MM.1S (cell line): ENCODE measurements at regions not wholly inside any gene's neighbourhood (a gene's known extent, or its start where the extent isn't known, plus 50 kb on each side); places are given as distances from the start of the nearest gene placed in this dataset.

Experiments used
- DNase-seq: peaks from one replicate; pipeline ENCODE4 v3.0.0-alpha.2; 2015
- H2AFZ ChIP-seq: fragments of 300-600 bp; sonication (generic); 2 replicates; pipeline ENCODE4 v1.6.0; 2016; ENCODE audit warnings: antibody characterized with exemption, low read length
- H3F3A ChIP-seq: fragments of 300-600 bp; sonication (generic); 2 replicates; pipeline ENCODE4 v1.6.1; 2016; ENCODE audit warnings: mild to moderate bottlenecking, antibody characterized with exemption, low read length, moderate library complexity, mixed read lengths; ENCODE audit not compliant: insufficient read depth
- H3K27ac ChIP-seq: fragments of 300-600 bp; sonication (generic); 2 replicates; pipeline ENCODE4 v1.5.1; 2016; ENCODE audit warnings: mild to moderate bottlenecking, low read length
- H3K27me3 ChIP-seq: fragments of 300-600 bp; sonication (generic); replicated peaks from 2 replicates; pipeline ENCODE4 v1.6.0; 2016; ENCODE audit warnings: low read length; ENCODE audit not compliant: insufficient read depth
- H3K36me3 ChIP-seq: fragments of 300-600 bp; sonication (generic); replicated peaks from 2 replicates; pipeline ENCODE4 v1.6.1; 2016; ENCODE audit warnings: mild to moderate bottlenecking, low read length, mixed read lengths; ENCODE audit not compliant: insufficient read depth
- H3K4me1 ChIP-seq: fragments of 300-600 bp; sonication (generic); 2 replicates; pipeline ENCODE4 v1.6.1; 2016; ENCODE audit warnings: low read length, mixed read lengths
- H3K4me2 ChIP-seq: fragments of 300-600 bp; sonication (generic); 2 replicates; pipeline ENCODE4 v1.6.0; 2016; ENCODE audit warnings: low read depth, low read length
- H3K4me3 ChIP-seq: fragments of 300-600 bp; sonication (generic); 2 replicates; pipeline ENCODE4 v1.5.1; 2016; ENCODE audit warnings: low read length, mixed read lengths
- H3K79me2 ChIP-seq: fragments of 300-600 bp; sonication (generic); 2 replicates; pipeline ENCODE4 v1.6.1; 2016; ENCODE audit warnings: mixed run types, low read length, mixed read lengths
- H3K9ac ChIP-seq: fragments of 300-600 bp; sonication (generic); 2 replicates; pipeline ENCODE4 v1.6.1; 2016; ENCODE audit warnings: low read length, mixed read lengths
- H3K9me2 ChIP-seq: fragments of 300-600 bp; sonication (generic); replicated peaks from 2 replicates; pipeline ENCODE4 v1.6.1; 2016; ENCODE audit warnings: mild to moderate bottlenecking, low read length, mixed read lengths; ENCODE audit not compliant: insufficient read depth
- H3K9me3 ChIP-seq: fragments of 300-600 bp; sonication (generic); replicated peaks from 2 replicates; pipeline ENCODE4 v1.6.1; 2016; ENCODE audit warnings: mild to moderate bottlenecking, low read length, mixed read lengths; ENCODE audit not compliant: insufficient read depth
- H4K20me1 ChIP-seq: fragments of 300-600 bp; sonication (generic); 2 replicates; pipeline ENCODE4 v1.6.1; 2016; ENCODE audit warnings: mild to moderate bottlenecking, low read length, moderate library complexity, mixed read lengths; ENCODE audit not compliant: insufficient read depth
- CTCF ChIP-seq: fragments of 300-600 bp; sonication (generic); IDR thresholded peaks from 2 replicates; pipeline ENCODE4 v1.5.1; 2016; ENCODE audit warnings: antibody characterized with exemption, low read length, mixed read lengths
- EZH2 ChIP-seq: fragments of 300-600 bp; sonication (generic); optimal IDR thresholded peaks from 2 replicates; pipeline ENCODE3; 2017; ENCODE audit warnings: low read depth, mild to moderate bottlenecking, antibody characterized with exemption, low read length, mixed read lengths
- EZH2phosphoT487 ChIP-seq: fragments of 300-600 bp; sonication (generic); IDR thresholded peaks from 2 replicates; pipeline ENCODE4 v1.6.1; 2018; ENCODE audit warnings: antibody characterized with exemption, low read length

GRCh38 chr13:91158017-91158395 lies 189.5 kb upstream of the MIR17HG start:
- H3K36me3 ChIP-seq = no peaks in the 10 kb centered on the region
- H2AFZ ChIP-seq = no peak overlapping the region
- TF ChIP-seq EZH2phosphoT487 = no peak
- TF ChIP-seq EZH2 = no peak
- TF ChIP-seq CTCF = no peak
- H3K79me2 ChIP-seq = no peaks in the 10 kb centered on the region
- H3K27ac ChIP-seq = no peak overlapping the region
- no peaks in the 10 kb centered on the region for H3K4me1 ChIP-seq
- H3F3A ChIP-seq = no peaks in the 10 kb centered on the region
- no peaks in the 10 kb centered on the region for H4K20me1 ChIP-seq
- no peaks in the 10 kb centered on the region for H3K9me2 ChIP-seq
- H3K9ac ChIP-seq = no peak overlapping the region
- H3K4me2 ChIP-seq = no peak overlapping the region
- no peak for DNase-seq
- H3K27me3 ChIP-seq = no peaks in the 10 kb centered on the region
- no peak overlapping the region for H3K4me3 ChIP-seq
- no peaks in the 10 kb centered on the region for H3K9me3 ChIP-seq

DNA sequence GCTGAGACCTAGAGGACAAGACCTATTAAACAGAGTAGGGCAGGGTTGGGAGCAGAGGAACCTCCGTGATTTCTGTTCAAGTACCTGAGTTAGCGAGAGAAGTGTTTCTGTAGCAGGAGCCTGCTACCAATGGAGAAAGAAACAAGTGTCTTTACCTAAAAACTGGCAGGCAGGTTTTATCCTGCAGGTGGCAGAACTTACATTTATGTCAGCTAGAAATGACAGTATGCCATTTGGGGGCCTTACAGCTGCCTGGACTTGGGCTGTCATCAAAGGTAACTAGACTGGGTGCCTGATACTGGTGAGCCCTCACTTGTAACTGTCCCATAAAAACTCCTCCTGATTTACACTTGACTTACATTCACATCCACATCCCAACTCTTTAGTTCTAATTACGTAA lies 185.3 kb upstream of the MIR17HG start:
- Histone ChIP-seq H3K9me3 (no peaks in the 10 kb centered on the region), H3K4me3 (no peak overlapping the region), H3K36me3 (no peaks in the 10 kb centered on the region), H3K4me1 (no peaks in the 10 kb centered on the region), H3F3A (no peaks in the 10 kb centered on the region), H3K79me2 (no peaks in the 10 kb centered on the region), H3K9ac (no peak overlapping the region), H3K4me2 (no peak overlapping the region), H2AFZ (no peak overlapping the region), H3K9me2 (no peaks in the 10 kb centered on the region), H4K20me1 (no peaks in the 10 kb centered on the region), H3K27me3 (no peaks in the 10 kb centered on the region), H3K27ac (no peak overlapping the region)
- TF ChIP-seq EZH2 = no peak
- no peak for TF ChIP-seq EZH2phosphoT487
- no peak for DNase-seq

- Histone ChIP-seq H2AFZ (no peak overlapping the region), H3K4me3 (no peak overlapping the region), H3K9ac (no peak overlapping the region), H3K79me2 (no peaks in the 10 kb centered on the region), H3K27ac (no peak overlapping the region), H3K4me2 (no peak overlapping the region), H3K9me2 (no peaks in the 10 kb centered on the region), H3K36me3 (no peaks in the 10 kb centered on the region), H3K4me1 (no peaks in the 10 kb centered on the region), H4K20me1 (no peaks in the 10 kb centered on the region), H3K9me3 (no peaks in the 10 kb centered on the region), H3F3A (no peaks in the 10 kb centered on the region), H3K27me3 (no peaks in the 10 kb centered on the region)
- no peak for DNase-seq
- TF ChIP-seq EZH2 = no peak
- no peak for TF ChIP-seq EZH2phosphoT487
- no peak for TF ChIP-seq CTCF
These were observed 184.9 kb upstream of the MIR17HG start for GRCh38 chr13:91162589-91162988.

GRCh38 chr13:91165758-91166157 lies 181.7 kb upstream of the MIR17HG start:
- Histone ChIP-seq H3K4me2 (no peak overlapping the region), H3K4me1 (no peaks in the 10 kb centered on the region), H3K79me2 (no peaks in the 10 kb centered on the region), H3K36me3 (no peaks in the 10 kb centered on the region), H3K9ac (no peak overlapping the region), H3K4me3 (no peak overlapping the region), H3F3A (no peaks in the 10 kb centered on the region), H2AFZ (no peak overlapping the region), H3K27ac (no peak overlapping the region), H3K9me2 (no peaks in the 10 kb centered on the region), H3K9me3 (no peaks in the 10 kb centered on the region), H4K20me1 (no peaks in the 10 kb centered on the region), H3K27me3 (no peaks in the 10 kb centered on the region)
- no peak for DNase-seq
- TF ChIP-seq EZH2 (no peak), EZH2phosphoT487 (no peak), CTCF (no peak)
